HepG2 (cell line): ENCODE measurements at regions not wholly inside any gene's neighbourhood (a gene's known extent, or its start where the extent isn't known, plus 50 kb on each side); places are given as distances from the start of the nearest gene placed in this dataset.

ENCODE experiments used
- ATF2 ChIP-seq: sonication (generic); formaldehyde crosslinking; IDR thresholded peaks from 2 replicates; pipeline ENCODE4 v1.4.0; 2020; ENCODE audit warnings: missing genetic modification reagents
- BHLHE40 ChIP-seq: IDR thresholded peaks from 2 replicates; pipeline ENCODE4 v1.6.1; 2011; ENCODE audit warnings: low read length, improper control_type of control experiment
- ELK4 ChIP-seq: sonication (generic); formaldehyde crosslinking; IDR thresholded peaks from 2 replicates; pipeline ENCODE4 v1.9.0; 2021; ENCODE audit warnings: missing genetic modification reagents, borderline replicate concordance
- HIVEP1 ChIP-seq: sonication (generic); formaldehyde crosslinking; IDR thresholded peaks from 2 replicates; pipeline ENCODE4 v1.4.0; 2020; ENCODE audit warnings: mild to moderate bottlenecking, missing genetic modification reagents
- HOXA7 ChIP-seq: sonication (generic); formaldehyde crosslinking; IDR thresholded peaks from 2 replicates; pipeline ENCODE4 v1.8.1; 2022; ENCODE audit warnings: mild to moderate bottlenecking, missing genetic modification reagents, moderate library complexity
- IRX3 ChIP-seq: sonication (generic); formaldehyde crosslinking; IDR thresholded peaks from 2 replicates; pipeline ENCODE4 v1.8.1; 2023; ENCODE audit warnings: mild to moderate bottlenecking, low read depth, missing genetic modification reagents, borderline replicate concordance
- KAT8 ChIP-seq: IDR thresholded peaks from 2 replicates; pipeline ENCODE4 v1.6.1; 2016; ENCODE audit warnings: missing genetic modification reagents, missing compliant biosample characterization
- KLF15 ChIP-seq: sonication (generic); formaldehyde crosslinking; IDR thresholded peaks from 2 replicates; pipeline ENCODE4 v1.8.1; 2023; ENCODE audit warnings: borderline replicate concordance, mild to moderate bottlenecking, inconsistent platforms, missing genetic modification reagents, mixed read lengths
- MLX ChIP-seq: IDR thresholded peaks from 2 replicates; pipeline ENCODE4 v1.6.1; 2016
- SNAPC2 ChIP-seq: sonication (generic); formaldehyde crosslinking; IDR thresholded peaks from 2 replicates; pipeline ENCODE4 v1.8.1; 2022; ENCODE audit warnings: mild to moderate bottlenecking, missing genetic modification reagents
- ZBTB4 ChIP-seq: sonication (generic); formaldehyde crosslinking; IDR thresholded peaks from 2 replicates; pipeline ENCODE4 v1.4.0; 2020; ENCODE audit warnings: missing genetic modification reagents, mild to moderate bottlenecking, borderline replicate concordance
- ZNF275 ChIP-seq: sonication (generic); formaldehyde crosslinking; IDR thresholded peaks from 2 replicates; pipeline ENCODE4 v1.8.0; 2022; ENCODE audit warnings: missing genetic modification reagents, mild to moderate bottlenecking, inconsistent platforms, borderline replicate concordance
- ZNF33B ChIP-seq: sonication (generic); formaldehyde crosslinking; IDR thresholded peaks from 2 replicates; pipeline ENCODE4 v1.5.1; 2020; ENCODE audit warnings: mild to moderate bottlenecking, missing genetic modification reagents
- ZNF564 ChIP-seq: sonication (generic); formaldehyde crosslinking; IDR thresholded peaks from 2 replicates; pipeline ENCODE4 v1.8.1; 2023; ENCODE audit warnings: mild to moderate bottlenecking, missing genetic modification reagents
- ZNF598 ChIP-seq: sonication (generic); formaldehyde crosslinking; IDR thresholded peaks from 2 replicates; pipeline ENCODE4 v1.5.1; 2020; ENCODE audit warnings: mild to moderate bottlenecking, missing genetic modification reagents, borderline replicate concordance
- ZNF629 ChIP-seq: sonication (generic); formaldehyde crosslinking; conservative IDR thresholded peaks from 2 replicates; pipeline ENCODE4 v1.5.0; 2020; ENCODE audit warnings: missing genetic modification reagents
- ZNF710 ChIP-seq: sonication (generic); formaldehyde crosslinking; IDR thresholded peaks from 2 replicates; pipeline ENCODE4 v1.5.0; 2020; ENCODE audit warnings: mild to moderate bottlenecking, missing genetic modification reagents, borderline replicate concordance

GRCh38 chr7:20560325-20561180, 54.9 kb upstream of the ABCB5 start (continued):
- TF ChIP-seq SNAPC2 (CRISPR knock-in tag) (no peak), ZNF275 (no peak), ELK4 (CRISPR knock-in tag) (no peak), KAT8 (peak; percentile 49; the same call in 1 of the 2 replicates), ATF2 (no peak), BHLHE40 (no peak), MLX (CRISPR knock-in tag) (no peak), ZNF33B (CRISPR knock-in tag) (no peak), ZNF564 (no peak), ZNF598 (CRISPR knock-in tag) (no peak), KLF15 (CRISPR knock-in tag) (no peak), ZNF629 (CRISPR knock-in tag) (no peak), ZBTB4 (CRISPR knock-in tag) (no peak), ZNF710 (CRISPR knock-in tag) (no peak), HIVEP1 (CRISPR knock-in tag) (peak; percentile 26; the same call in 1 of the 2 replicates), IRX3 (CRISPR knock-in tag) (no peak), HOXA7 (CRISPR knock-in tag) (no peak)
